Dermis blood vessel endothelial cell (primary cell): ENCODE measurements at regions not wholly inside any gene's neighbourhood (a gene's known extent, or its start where the extent isn't known, plus 50 kb on each side); places are given as distances from the start of the nearest gene placed in this dataset.
"Not testable (repeated sequence)": the region's sequence is repeated elsewhere in the genome, so short reads cannot be mapped to it uniquely, and the experiment has no call there.

ENCODE experiments used
- DNase-seq: peaks from one replicate; pipeline ENCODE4 v3.0.0; 2010

- DNase-seq, result no peak
These were observed 416.2 kb upstream of the TPK1 start for GRCh38 chr7:145252031-145252430.

GRCh38 chr7:145224775-145225174 is 388.9 kb upstream of the TPK1 start:
- no peak for DNase-seq

GRCh38 chr7:145219461-145219860 is 383.6 kb upstream of the TPK1 start:
- no peak for DNase-seq

GRCh38 chr7:145216866-145217265 is 381.0 kb upstream of the TPK1 start:
- DNase-seq, result no peak

- no peak for DNase-seq
These were observed 376.2 kb upstream of the TPK1 start for GRCh38 chr7:145212050-145212449.

GRCh38 chr7:145211211-145211610 is 375.4 kb upstream of the TPK1 start:
- no peak for DNase-seq

GRCh38 chr7:145193951-145194350 is 358.1 kb upstream of the TPK1 start:
- no peak for DNase-seq

- DNase-seq, result no peak
These were observed 349.1 kb upstream of the TPK1 start for GRCh38 chr7:145184956-145185355.

- DNase-seq, result no peak
These were observed 347.2 kb upstream of the TPK1 start for GRCh38 chr7:145183069-145183468.

- DNase-seq, result no peak
These were observed 339.5 kb upstream of the TPK1 start for GRCh38 chr7:145175366-145175765.

- DNase-seq, result no peak
These were observed 334.1 kb upstream of the TPK1 start for GRCh38 chr7:145169908-145170307.

GRCh38 chr7:145168879-145169278 is 333.0 kb upstream of the TPK1 start:
- no peak for DNase-seq

- DNase-seq, result no peak
These were observed 332.6 kb upstream of the TPK1 start for GRCh38 chr7:145168427-145168826.

GRCh38 chr7:145156834-145157233 is 321.0 kb upstream of the TPK1 start:
- peak; percentile 1 for DNase-seq

- DNase-seq, result no peak
These were observed 316.7 kb upstream of the TPK1 start for GRCh38 chr7:145152589-145152988.

- DNase-seq, result no peak
These were observed 315.8 kb upstream of the TPK1 start for GRCh38 chr7:145151676-145152075.

GRCh38 chr7:145147865-145148264 is 312.0 kb upstream of the TPK1 start:
- no peak for DNase-seq

- DNase-seq, result no peak
These were observed 307.8 kb upstream of the TPK1 start for GRCh38 chr7:145143685-145144084.

- no peak for DNase-seq
These were observed 298.5 kb upstream of the TPK1 start for GRCh38 chr7:145134377-145134776.

GRCh38 chr7:145123502-145123901 is 287.6 kb upstream of the TPK1 start:
- no peak for DNase-seq

- no peak for DNase-seq
These were observed 270.1 kb upstream of the TPK1 start for GRCh38 chr7:145106001-145106400.

GRCh38 chr7:145105561-145105960 is 269.7 kb upstream of the TPK1 start:
- DNase-seq, result no peak

- DNase-seq, result no peak
These were observed 268.5 kb upstream of the TPK1 start for GRCh38 chr7:145104400-145104799.

- DNase-seq, result not testable (repeated sequence)
These were observed 266.3 kb upstream of the TPK1 start for GRCh38 chr7:145102199-145102598.

GRCh38 chr7:145092766-145093165 is 256.9 kb upstream of the TPK1 start:
- no peak for DNase-seq
